ENCODE measurements at regions not wholly inside any gene's neighbourhood (a gene's known extent, or its start where the extent isn't known, plus 50 kb on each side); places are given as distances from the start of the nearest gene placed in this dataset.

DNA sequence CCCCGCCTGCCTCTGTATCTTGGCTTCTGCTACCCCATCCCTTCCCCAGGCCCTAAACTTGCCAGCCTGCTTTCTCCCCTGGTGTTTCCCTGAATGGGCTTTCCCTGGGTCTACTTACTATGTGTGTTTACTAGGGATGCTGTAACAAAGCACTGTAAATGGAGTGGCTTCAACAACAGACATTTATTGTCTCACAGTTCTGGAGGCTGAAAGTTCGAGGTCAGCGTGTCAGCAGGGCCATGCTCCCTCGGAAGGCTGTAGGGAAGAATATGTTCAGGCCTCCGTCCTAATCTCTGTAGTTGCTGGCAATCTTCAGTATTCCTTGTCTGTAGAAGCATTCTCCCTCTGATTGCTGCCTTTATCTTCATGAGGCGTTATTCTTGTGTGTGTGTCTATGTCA lies 113.6 kb downstream of the DDX1 start:
- TF ChIP-seq, protein P1, sequence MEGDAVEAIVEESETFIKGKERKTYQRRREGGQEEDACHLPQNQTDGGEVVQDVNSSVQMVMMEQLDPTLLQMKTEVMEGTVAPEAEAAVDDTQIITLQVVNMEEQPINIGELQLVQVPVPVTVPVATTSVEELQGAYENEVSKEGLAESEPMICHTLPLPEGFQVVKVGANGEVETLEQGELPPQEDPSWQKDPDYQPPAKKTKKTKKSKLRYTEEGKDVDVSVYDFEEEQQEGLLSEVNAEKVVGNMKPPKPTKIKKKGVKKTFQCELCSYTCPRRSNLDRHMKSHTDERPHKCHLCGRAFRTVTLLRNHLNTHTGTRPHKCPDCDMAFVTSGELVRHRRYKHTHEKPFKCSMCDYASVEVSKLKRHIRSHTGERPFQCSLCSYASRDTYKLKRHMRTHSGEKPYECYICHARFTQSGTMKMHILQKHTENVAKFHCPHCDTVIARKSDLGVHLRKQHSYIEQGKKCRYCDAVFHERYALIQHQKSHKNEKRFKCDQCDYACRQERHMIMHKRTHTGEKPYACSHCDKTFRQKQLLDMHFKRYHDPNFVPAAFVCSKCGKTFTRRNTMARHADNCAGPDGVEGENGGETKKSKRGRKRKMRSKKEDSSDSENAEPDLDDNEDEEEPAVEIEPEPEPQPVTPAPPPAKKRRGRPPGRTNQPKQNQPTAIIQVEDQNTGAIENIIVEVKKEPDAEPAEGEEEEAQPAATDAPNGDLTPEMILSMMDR (IDR thresholded peaks at IDR 0.05) = no peak
- no peak for TF ChIP-seq POLR2AphosphoS5 (IDR thresholded peaks at IDR 0.05)

Data from sigmoid colon (tissue), 4 donors.